ENCODE measurements at regions not wholly inside any gene's neighbourhood (a gene's known extent, or its start where the extent isn't known, plus 50 kb on each side); places are given as distances from the start of the nearest gene placed in this dataset.

GRCh38 chr6:144606083-144606482, 320.9 kb downstream of the UTRN start:
- no peak for TF ChIP-seq CTCF (conservative IDR thresholded peaks at IDR 0.05; ENCODE audit: low read depth in 2 of 2)
- TF ChIP-seq JUNB (IDR thresholded peaks at IDR 0.05; ENCODE audit: unreplicated experiment) = no peak
- TF ChIP-seq EZH2 (IDR thresholded peaks at IDR 0.05; ENCODE audit: low read depth, unreplicated experiment) = no peak

Measured in GM23338 (cell line).